PC-9 (cell line): ENCODE measurements at regions not wholly inside any gene's neighbourhood (a gene's known extent, or its start where the extent isn't known, plus 50 kb on each side); places are given as distances from the start of the nearest gene placed in this dataset.

Experiments used
- CTCF ChIP-seq: fragments of 200-600 bp; sonication (generic); conservative IDR thresholded peaks from 2 replicates; pipeline ENCODE4 v1.6.1; 2017; ENCODE audit warnings: mixed run types, antibody characterized with exemption, mild to moderate bottlenecking, moderate library complexity
- EZH2 ChIP-seq: fragments of 200-600 bp; sonication (generic); IDR thresholded peaks from 2 replicates; pipeline ENCODE4 v1.8.0; 2017; ENCODE audit warnings: antibody characterized with exemption, low read depth

- no peak for TF ChIP-seq CTCF
- TF ChIP-seq EZH2, result no peak
These were observed 512.3 kb downstream of the MCTP2 start for GRCh38 chr15:94743668-94744067.
